ENCODE measurements at regions not wholly inside any gene's neighbourhood (a gene's known extent, or its start where the extent isn't known, plus 50 kb on each side); places are given as distances from the start of the nearest gene placed in this dataset.

DNA sequence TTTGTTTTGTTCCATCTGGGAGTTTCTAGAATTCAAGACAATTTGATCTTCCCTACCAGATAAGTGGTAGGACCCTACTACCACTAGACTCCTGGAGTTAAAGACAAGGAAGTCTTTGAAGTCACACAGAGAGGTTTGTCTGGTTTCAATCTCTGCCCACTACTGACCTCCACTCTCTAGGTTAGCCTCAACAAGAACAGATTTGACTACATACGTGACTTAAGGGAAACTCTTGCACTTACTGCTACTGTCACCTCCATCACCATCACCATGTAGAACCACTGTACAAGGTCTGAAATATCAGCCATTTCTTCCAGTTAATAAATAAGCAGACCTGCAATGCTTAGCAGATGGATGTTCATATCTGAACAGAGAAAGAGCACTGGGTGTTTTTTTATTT lies 148.3 kb upstream of the ARHGEF26 start:
- TF ChIP-seq, protein P1, sequence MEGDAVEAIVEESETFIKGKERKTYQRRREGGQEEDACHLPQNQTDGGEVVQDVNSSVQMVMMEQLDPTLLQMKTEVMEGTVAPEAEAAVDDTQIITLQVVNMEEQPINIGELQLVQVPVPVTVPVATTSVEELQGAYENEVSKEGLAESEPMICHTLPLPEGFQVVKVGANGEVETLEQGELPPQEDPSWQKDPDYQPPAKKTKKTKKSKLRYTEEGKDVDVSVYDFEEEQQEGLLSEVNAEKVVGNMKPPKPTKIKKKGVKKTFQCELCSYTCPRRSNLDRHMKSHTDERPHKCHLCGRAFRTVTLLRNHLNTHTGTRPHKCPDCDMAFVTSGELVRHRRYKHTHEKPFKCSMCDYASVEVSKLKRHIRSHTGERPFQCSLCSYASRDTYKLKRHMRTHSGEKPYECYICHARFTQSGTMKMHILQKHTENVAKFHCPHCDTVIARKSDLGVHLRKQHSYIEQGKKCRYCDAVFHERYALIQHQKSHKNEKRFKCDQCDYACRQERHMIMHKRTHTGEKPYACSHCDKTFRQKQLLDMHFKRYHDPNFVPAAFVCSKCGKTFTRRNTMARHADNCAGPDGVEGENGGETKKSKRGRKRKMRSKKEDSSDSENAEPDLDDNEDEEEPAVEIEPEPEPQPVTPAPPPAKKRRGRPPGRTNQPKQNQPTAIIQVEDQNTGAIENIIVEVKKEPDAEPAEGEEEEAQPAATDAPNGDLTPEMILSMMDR (IDR thresholded peaks at IDR 0.05 in 8 of 11, conservative IDR thresholded peaks at IDR 0.05 in 3 of 11), result no peak
- TF ChIP-seq POLR2AphosphoS5 (IDR thresholded peaks at IDR 0.05) (no peak), POLR2A (IDR thresholded peaks at IDR 0.05) (no peak)

Data from spleen (tissue), 7 donors.